Lung (tissue), 11 donors: ENCODE measurements at regions not wholly inside any gene's neighbourhood (a gene's known extent, or its start where the extent isn't known, plus 50 kb on each side); places are given as distances from the start of the nearest gene placed in this dataset.
"Not testable (repeated sequence)": the region's sequence is repeated elsewhere in the genome, so short reads cannot be mapped to it uniquely, and the experiment has no call there.

Experiments used
- ATAC-seq: fragments of 200-7000 bp; cut with Tn5 transposase; one replicate; pipeline ENCODE4 v1.9.1; 2020; ENCODE audit warnings: moderate number of reproducible peaks; ENCODE audit not compliant: insufficient read depth, low FRiP score
- DNase-seq, 3 donors: peaks; one replicate each; pipeline ENCODE4 v3.0.0-alpha.2; 2013 to 2017
- H3K27ac ChIP-seq, 2 donors: one replicate each; pipeline ENCODE4 v1.5.1; 2013; ENCODE audit warnings: mild to moderate bottlenecking in 2 of 2, moderate library complexity in 2 of 2, control low read depth in 1 of 2, inconsistent platforms in 1 of 2, low read depth in 1 of 2, low read length in 1 of 2
- H3K27me3 ChIP-seq, 3 donors: one replicate each; pipeline ENCODE4 v1.5.1; 2013; ENCODE audit warnings: low read length in 2 of 3; ENCODE audit not compliant: control insufficient read depth in 3 of 3, insufficient read depth in 3 of 3
- H3K36me3 ChIP-seq, 4 donors: one replicate each; pipeline ENCODE4 v1.5.1; 2013; ENCODE audit warnings: low read length in 4 of 4, mild to moderate bottlenecking in 1 of 4, moderate library complexity in 1 of 4; ENCODE audit not compliant: control insufficient read depth in 4 of 4, insufficient read depth in 4 of 4
- H3K4me1 ChIP-seq, 5 donors: one replicate each; pipeline ENCODE4 v1.5.1; 2013; ENCODE audit warnings: low read length in 5 of 5, mild to moderate bottlenecking in 2 of 5, moderate library complexity in 1 of 5; ENCODE audit not compliant: control insufficient read depth in 5 of 5, insufficient read depth in 5 of 5
- H3K4me3 ChIP-seq: one replicate; pipeline ENCODE4 v1.5.1; 2013; ENCODE audit warnings: mild to moderate bottlenecking, control low read depth, moderate library complexity
- H3K9ac ChIP-seq, 2 donors: one replicate each; pipeline ENCODE4 v1.5.1; 2013; ENCODE audit warnings: low read length in 2 of 2, control low read depth in 1 of 2; ENCODE audit not compliant: insufficient read depth in 1 of 2
- H3K9me3 ChIP-seq, 4 donors: one replicate each; pipeline ENCODE4 v1.5.1; 2013; ENCODE audit warnings: low read length in 3 of 4, mild to moderate bottlenecking in 1 of 4, moderate library complexity in 1 of 4; ENCODE audit not compliant: control insufficient read depth in 4 of 4, insufficient read depth in 3 of 4
- WGBS, 2 donors: extraction: QIAGEN DNeasy Blood & Tissue Kit; methylation state at CpG; one replicate each; pipeline ENCODE4 v1.1.7; 2013; 5-methylcytosine and 5-hydroxymethylcytosine counted together
- TF ChIP-seq, protein P1 (sequence below): IDR thresholded peaks from 2 replicates; pipeline ENCODE4 v1.5.1; 2012; ENCODE audit warnings: mild to moderate bottlenecking; ENCODE audit errors: control extremely low read depth, extremely low read depth
- donor health status: control.
- donor health status: control.
- donor health status: Bipolar disorder and iron deficiency.
- donor health status: healthy.
- donor health status: DM: yes; HTN: yes; CAD: no.

DNA sequence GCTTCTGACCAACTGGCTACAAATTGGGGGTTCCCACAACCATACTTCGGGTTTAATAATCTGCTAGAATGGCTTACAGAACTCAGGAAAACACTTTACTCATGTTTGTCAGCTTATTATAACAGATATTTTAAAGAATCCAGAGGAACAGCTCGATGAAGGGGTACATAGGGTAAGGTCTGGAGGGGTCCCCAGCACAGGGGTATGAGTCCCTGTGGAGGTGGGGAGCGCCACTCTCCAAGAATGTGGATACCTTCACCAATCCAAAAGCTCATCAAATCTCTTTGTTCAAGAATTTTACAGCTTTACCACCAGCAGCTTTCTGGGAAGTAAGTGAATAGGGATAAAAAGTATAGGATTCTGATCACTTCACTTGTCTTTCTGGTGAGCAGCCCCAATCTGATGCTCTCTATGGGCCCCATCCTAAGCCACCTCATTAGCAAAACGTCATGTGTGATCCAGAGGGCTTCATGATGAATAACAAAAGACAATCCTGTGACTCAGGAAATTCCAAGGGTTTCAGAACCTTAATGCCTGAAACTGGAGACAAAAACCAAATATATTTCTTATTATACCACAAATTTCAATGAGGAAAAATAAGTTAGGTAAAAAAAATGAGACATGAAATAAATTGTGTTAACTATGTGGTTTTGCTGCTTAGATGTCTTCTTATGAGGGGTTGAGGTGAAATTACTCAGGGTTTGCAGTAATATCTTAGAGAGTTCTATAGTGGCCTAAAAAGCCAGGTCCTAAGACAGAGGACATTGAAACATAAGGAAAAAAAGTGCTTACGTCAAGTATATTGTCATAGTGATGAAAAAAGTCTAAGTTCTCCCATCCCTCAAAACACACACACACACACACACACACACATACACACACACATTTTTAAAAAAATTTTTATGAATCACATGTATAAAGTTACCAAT is 290.5 kb downstream of the ANXA1 start:
- Histone ChIP-seq H3K27ac (no peak overlapping the region), H3K36me3 (no peaks in the 10 kb centered on the region), H3K4me3 (no peak overlapping the region), H3K27me3 (no peaks in the 10 kb centered on the region), H3K9me3 (no peaks in the 10 kb centered on the region), H3K9ac (no peak overlapping the region), H3K4me1 (no peaks in the 10 kb centered on the region)
- DNase-seq = no peak
- ATAC-seq = no peak
- TF ChIP-seq, protein P1, sequence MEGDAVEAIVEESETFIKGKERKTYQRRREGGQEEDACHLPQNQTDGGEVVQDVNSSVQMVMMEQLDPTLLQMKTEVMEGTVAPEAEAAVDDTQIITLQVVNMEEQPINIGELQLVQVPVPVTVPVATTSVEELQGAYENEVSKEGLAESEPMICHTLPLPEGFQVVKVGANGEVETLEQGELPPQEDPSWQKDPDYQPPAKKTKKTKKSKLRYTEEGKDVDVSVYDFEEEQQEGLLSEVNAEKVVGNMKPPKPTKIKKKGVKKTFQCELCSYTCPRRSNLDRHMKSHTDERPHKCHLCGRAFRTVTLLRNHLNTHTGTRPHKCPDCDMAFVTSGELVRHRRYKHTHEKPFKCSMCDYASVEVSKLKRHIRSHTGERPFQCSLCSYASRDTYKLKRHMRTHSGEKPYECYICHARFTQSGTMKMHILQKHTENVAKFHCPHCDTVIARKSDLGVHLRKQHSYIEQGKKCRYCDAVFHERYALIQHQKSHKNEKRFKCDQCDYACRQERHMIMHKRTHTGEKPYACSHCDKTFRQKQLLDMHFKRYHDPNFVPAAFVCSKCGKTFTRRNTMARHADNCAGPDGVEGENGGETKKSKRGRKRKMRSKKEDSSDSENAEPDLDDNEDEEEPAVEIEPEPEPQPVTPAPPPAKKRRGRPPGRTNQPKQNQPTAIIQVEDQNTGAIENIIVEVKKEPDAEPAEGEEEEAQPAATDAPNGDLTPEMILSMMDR = no peak
- WGBS, 2 donors = 66 to 75% methylated on average over 5 of the region's 5 CpGs

DNA sequence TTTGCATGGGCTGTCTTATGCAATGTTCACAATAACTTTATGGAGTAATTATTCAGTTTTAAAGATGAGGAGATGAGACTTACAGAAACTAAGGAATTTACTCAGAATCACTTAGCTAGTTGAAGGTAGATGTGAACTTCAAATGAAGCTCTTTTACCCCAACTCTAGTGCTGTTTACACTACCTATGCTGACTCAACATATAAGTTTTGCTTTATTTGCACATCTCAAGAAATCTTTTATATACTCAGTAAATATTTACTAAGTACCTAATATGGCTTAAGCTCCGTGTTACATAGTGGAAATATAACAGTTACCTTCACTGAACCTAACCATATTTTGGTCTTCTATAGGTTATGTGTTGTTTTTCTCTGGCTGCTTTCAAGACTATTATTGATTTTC is 293.2 kb downstream of the ANXA1 start:
- no peaks in the 10 kb centered on the region for H3K4me1 ChIP-seq
- ATAC-seq (no peak), DNase-seq (no peak)
- no peak overlapping the region for H3K4me3 ChIP-seq
- H3K36me3 ChIP-seq = no peaks in the 10 kb centered on the region
- WGBS, 2 donors = 46 to 68% methylated on average over 1 of the region's 1 CpG
- no peak overlapping the region for H3K27ac ChIP-seq
- no peaks in the 10 kb centered on the region for H3K9me3 ChIP-seq
- no peak overlapping the region for H3K9ac ChIP-seq
- TF ChIP-seq, protein P1 = no peak
- H3K27me3 ChIP-seq = no peaks in the 10 kb centered on the region

DNA sequence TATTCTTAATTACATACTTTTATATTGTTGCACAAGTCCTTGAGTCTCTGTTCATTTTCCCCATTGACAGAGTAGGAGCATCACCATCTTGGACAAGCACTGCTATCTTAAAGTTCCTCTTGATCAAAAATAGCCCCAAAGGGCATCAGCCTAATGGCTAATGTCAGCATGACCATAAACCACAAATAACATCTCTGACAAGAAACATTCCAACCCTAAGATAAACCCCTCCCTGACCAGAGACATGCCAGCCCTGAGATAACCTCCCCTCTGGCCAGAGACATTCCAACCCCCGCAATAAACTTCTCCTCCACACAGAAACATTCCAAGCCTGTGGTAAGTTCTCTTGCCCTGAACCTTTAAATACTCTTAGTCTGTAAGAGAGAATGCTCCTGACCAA is 293.7 kb downstream of the ANXA1 start:
- ATAC-seq = not testable (repeated sequence)
- 52 to 59% methylated on average over 1 of the region's 1 CpG for WGBS, 2 donors

DNA sequence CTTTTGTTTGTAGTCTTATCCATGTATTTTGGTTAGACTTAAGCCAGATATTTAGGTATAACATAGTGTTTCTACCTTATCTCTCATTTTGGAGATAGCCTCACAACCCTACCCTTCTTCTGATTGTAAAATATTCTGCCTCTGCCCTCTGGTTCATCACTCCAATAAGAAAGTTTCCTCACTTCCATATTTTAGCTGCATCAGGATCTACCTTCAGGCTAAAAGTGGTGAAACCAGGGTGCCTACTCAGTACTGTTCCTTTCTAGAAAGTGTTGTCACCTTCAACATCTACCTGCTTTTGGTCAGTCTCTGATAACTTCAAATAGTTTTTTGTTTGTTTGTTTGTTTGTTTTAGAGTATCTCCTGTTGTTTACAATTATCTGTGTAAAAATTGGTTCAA is 294.6 kb downstream of the ANXA1 start:
- Histone ChIP-seq H3K36me3 (no peaks in the 10 kb centered on the region), H3K4me3 (no peak overlapping the region), H3K27me3 (no peaks in the 10 kb centered on the region), H3K9me3 (no peaks in the 10 kb centered on the region), H3K9ac (no peak overlapping the region), H3K27ac (peak overlapping the region in 1 of 2 donors; percentile 74), H3K4me1 (no peaks in the 10 kb centered on the region)
- TF ChIP-seq, protein P1 = no peak
- ATAC-seq (no peak), DNase-seq (no peak)

More for the DNA sequence above, 293.7 kb downstream of the ANXA1 start:
- not testable (repeated sequence) for H3K27me3 ChIP-seq, H3K9ac ChIP-seq, H3K4me1 ChIP-seq, DNase-seq, H3K4me3 ChIP-seq, H3K36me3 ChIP-seq, H3K9me3 ChIP-seq
- H3K27ac ChIP-seq = peak overlapping the region in 1 of 2 donors; percentile 21
